ENCODE measurements at regions not wholly inside any gene's neighbourhood (a gene's known extent, or its start where the extent isn't known, plus 50 kb on each side); places are given as distances from the start of the nearest gene placed in this dataset.

DNA sequence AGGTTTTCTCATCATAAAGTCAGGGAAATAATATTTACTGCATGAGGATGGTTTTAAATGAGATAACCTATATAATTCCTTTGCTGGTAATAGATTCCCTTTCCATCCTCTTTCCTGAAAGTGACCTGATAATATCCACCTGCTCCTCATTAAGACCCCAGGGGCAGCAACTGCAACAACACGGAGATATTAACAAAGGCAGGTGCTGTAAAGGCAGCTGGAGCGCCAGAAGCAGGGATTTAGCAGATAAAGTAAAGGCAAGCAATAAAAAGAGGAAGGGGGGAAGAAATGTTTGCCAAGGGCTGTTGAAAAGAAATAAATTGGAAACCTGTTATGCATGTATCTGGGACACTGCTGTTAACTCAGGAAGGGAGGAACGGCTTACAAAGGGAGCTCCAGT, 472.6 kb upstream of the KLHL29 start:
- TF ChIP-seq, protein P1, sequence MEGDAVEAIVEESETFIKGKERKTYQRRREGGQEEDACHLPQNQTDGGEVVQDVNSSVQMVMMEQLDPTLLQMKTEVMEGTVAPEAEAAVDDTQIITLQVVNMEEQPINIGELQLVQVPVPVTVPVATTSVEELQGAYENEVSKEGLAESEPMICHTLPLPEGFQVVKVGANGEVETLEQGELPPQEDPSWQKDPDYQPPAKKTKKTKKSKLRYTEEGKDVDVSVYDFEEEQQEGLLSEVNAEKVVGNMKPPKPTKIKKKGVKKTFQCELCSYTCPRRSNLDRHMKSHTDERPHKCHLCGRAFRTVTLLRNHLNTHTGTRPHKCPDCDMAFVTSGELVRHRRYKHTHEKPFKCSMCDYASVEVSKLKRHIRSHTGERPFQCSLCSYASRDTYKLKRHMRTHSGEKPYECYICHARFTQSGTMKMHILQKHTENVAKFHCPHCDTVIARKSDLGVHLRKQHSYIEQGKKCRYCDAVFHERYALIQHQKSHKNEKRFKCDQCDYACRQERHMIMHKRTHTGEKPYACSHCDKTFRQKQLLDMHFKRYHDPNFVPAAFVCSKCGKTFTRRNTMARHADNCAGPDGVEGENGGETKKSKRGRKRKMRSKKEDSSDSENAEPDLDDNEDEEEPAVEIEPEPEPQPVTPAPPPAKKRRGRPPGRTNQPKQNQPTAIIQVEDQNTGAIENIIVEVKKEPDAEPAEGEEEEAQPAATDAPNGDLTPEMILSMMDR (IDR thresholded peaks at IDR 0.05), result no peak
- TF ChIP-seq TP53 (CRISPR knock-in tag; IDR thresholded peaks at IDR 0.05) (no peak), TEAD4 (CRISPR knock-in tag; IDR thresholded peaks at IDR 0.05) (no peak)
- TF ChIP-seq, protein P2, sequence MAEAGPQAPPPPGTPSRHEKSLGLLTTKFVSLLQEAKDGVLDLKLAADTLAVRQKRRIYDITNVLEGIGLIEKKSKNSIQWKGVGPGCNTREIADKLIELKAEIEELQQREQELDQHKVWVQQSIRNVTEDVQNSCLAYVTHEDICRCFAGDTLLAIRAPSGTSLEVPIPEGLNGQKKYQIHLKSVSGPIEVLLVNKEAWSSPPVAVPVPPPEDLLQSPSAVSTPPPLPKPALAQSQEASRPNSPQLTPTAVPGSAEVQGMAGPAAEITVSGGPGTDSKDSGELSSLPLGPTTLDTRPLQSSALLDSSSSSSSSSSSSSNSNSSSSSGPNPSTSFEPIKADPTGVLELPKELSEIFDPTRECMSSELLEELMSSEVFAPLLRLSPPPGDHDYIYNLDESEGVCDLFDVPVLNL (CRISPR knock-in tag; IDR thresholded peaks at IDR 0.05; ENCODE audit: borderline replicate concordance, low read depth), result no peak
- TF ChIP-seq, protein P3, sequence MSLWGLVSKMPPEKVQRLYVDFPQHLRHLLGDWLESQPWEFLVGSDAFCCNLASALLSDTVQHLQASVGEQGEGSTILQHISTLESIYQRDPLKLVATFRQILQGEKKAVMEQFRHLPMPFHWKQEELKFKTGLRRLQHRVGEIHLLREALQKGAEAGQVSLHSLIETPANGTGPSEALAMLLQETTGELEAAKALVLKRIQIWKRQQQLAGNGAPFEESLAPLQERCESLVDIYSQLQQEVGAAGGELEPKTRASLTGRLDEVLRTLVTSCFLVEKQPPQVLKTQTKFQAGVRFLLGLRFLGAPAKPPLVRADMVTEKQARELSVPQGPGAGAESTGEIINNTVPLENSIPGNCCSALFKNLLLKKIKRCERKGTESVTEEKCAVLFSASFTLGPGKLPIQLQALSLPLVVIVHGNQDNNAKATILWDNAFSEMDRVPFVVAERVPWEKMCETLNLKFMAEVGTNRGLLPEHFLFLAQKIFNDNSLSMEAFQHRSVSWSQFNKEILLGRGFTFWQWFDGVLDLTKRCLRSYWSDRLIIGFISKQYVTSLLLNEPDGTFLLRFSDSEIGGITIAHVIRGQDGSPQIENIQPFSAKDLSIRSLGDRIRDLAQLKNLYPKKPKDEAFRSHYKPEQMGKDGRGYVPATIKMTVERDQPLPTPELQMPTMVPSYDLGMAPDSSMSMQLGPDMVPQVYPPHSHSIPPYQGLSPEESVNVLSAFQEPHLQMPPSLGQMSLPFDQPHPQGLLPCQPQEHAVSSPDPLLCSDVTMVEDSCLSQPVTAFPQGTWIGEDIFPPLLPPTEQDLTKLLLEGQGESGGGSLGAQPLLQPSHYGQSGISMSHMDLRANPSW (CRISPR knock-in tag; conservative IDR thresholded peaks at IDR 0.05; ENCODE audit: low read depth), result no peak

All from WTC11 (cell line).